KMS-11 (cell line): ENCODE measurements at regions not wholly inside any gene's neighbourhood (a gene's known extent, or its start where the extent isn't known, plus 50 kb on each side); places are given as distances from the start of the nearest gene placed in this dataset.

Source experiments
- H2AFZ ChIP-seq: fragments of 200-600 bp; sonication (generic); 2 replicates; pipeline ENCODE4 v1.6.1; 2016; ENCODE audit warnings: antibody characterized with exemption, mixed run types, low read depth
- H3K27ac ChIP-seq: fragments of 200-600 bp; sonication (generic); 2 replicates; pipeline ENCODE4 v1.6.1; 2016; ENCODE audit warnings: mild to moderate bottlenecking, mixed run types
- H3K27me3 ChIP-seq: fragments of 200-600 bp; sonication (generic); 2 replicates; pipeline ENCODE4 v1.6.1; 2017; ENCODE audit warnings: mild to moderate bottlenecking, low read depth, mixed run types, moderate library complexity; ENCODE audit not compliant: insufficient read depth
- H3K36me3 ChIP-seq: fragments of 200-600 bp; sonication (generic); 2 replicates; pipeline ENCODE4 v1.6.1; 2017; ENCODE audit warnings: mild to moderate bottlenecking, mixed run types; ENCODE audit not compliant: insufficient read depth
- H3K4me1 ChIP-seq: fragments of 200-600 bp; sonication (generic); 2 replicates; pipeline ENCODE4 v1.6.1; 2016; ENCODE audit warnings: mild to moderate bottlenecking, low read depth, mixed run types; ENCODE audit not compliant: poor library complexity, severe bottlenecking
- H3K4me2 ChIP-seq: fragments of 200-600 bp; sonication (generic); 2 replicates; pipeline ENCODE4 v1.7.0; 2016; ENCODE audit warnings: mild to moderate bottlenecking, mixed run types
- H3K4me3 ChIP-seq: fragments of 200-600 bp; sonication (generic); IDR thresholded peaks from 2 replicates; pipeline ENCODE4 v1.6.1; 2017; ENCODE audit warnings: low read depth, low read length, mixed read lengths; ENCODE audit not compliant: insufficient read depth
- H3K79me2 ChIP-seq: fragments of 200-600 bp; sonication (generic); 2 replicates; pipeline ENCODE4 v1.6.1; 2016; ENCODE audit warnings: low read depth, mixed run types; ENCODE audit not compliant: insufficient read depth
- H3K9ac ChIP-seq: fragments of 200-600 bp; sonication (generic); 2 replicates; pipeline ENCODE4 v1.6.1; 2016; ENCODE audit warnings: mild to moderate bottlenecking, mixed run types
- H4K20me1 ChIP-seq: fragments of 200-600 bp; sonication (generic); 2 replicates; pipeline ENCODE4 v1.6.1; 2016; ENCODE audit warnings: mild to moderate bottlenecking, mixed run types; ENCODE audit not compliant: insufficient read depth
- CTCF ChIP-seq: fragments of 200-600 bp; sonication (generic); conservative IDR thresholded peaks from 2 replicates; pipeline ENCODE4 v1.6.1; 2017; ENCODE audit warnings: low read depth, mild to moderate bottlenecking, antibody characterized with exemption, low read length, moderate library complexity, mixed read lengths

DNA sequence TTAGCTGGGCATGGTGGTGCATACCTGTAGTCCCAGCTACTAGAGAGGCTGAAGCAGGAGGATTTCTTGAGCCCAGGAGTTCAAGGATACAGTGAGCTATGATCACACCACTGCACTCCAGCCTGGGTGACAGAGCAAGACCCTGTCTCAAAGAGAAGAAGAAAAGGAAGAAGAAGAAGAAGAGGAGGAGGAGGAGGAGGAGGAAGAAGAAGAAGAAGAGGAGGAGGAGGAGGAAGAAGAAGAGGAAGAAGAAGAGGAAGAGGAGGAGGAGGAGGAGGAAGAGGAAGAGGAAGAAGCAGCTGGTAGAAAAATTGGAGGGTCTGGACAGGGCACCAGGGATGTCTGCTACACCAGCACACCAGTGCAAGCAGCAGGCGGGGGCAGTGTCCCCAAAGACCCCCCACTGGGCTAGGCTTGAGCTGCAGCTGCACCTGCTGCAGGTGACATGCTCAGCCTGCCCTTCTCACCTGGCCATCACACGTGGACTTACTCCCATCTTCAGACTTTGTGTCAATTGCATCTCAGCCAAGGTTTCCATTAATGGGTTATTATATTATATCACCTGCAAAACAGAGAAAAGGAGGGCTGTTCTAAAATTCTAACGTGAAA, 180.9 kb upstream of the ZNF507 start:
- no peak overlapping the region for H3K4me2 ChIP-seq
- H3K27ac ChIP-seq: no peak overlapping the region
- no peak overlapping the region for H3K9ac ChIP-seq
- no peaks in the 10 kb centered on the region for H3K36me3 ChIP-seq
- H3K27me3 ChIP-seq: no peaks in the 10 kb centered on the region
- H2AFZ ChIP-seq: no peak overlapping the region
- no peaks in the 10 kb centered on the region for H3K4me1 ChIP-seq
- no peaks in the 10 kb centered on the region for H3K79me2 ChIP-seq
- no peaks in the 10 kb centered on the region for H4K20me1 ChIP-seq
- no peak overlapping the region for H3K4me3 ChIP-seq
- no peak for TF ChIP-seq CTCF

DNA sequence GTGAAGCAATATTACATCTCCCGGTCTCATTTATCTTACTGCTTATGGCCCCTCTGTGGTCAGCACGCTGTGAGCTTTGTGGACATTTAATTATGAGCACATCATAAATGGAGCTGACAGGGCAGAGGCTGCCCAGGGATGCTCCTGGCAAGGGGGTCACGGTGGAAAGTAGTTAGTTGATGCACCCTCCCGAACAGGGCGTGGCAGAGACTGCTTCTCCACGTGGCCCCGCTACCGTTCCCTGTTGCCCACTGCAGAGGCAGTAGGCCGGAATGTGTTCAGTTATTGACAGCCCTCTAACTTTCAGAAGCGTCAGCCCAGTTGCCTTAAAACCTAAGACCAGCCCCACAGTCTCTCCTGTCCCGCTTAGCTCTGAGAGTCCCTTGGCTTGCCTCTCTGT, 180.3 kb upstream of the ZNF507 start:
- Histone ChIP-seq H3K79me2 (no peaks in the 10 kb centered on the region), H3K27me3 (no peaks in the 10 kb centered on the region), H3K9ac (no peak overlapping the region), H3K4me2 (no peak overlapping the region), H3K4me1 (no peaks in the 10 kb centered on the region), H2AFZ (no peak overlapping the region), H3K4me3 (no peak overlapping the region), H4K20me1 (no peaks in the 10 kb centered on the region), H3K36me3 (no peaks in the 10 kb centered on the region), H3K27ac (no peak overlapping the region)
- no peak for TF ChIP-seq CTCF

- H3K4me2 ChIP-seq: no peak overlapping the region
- no peak overlapping the region for H2AFZ ChIP-seq
- no peaks in the 10 kb centered on the region for H3K27me3 ChIP-seq
- no peaks in the 10 kb centered on the region for H3K36me3 ChIP-seq
- TF ChIP-seq CTCF: no peak
- no peaks in the 10 kb centered on the region for H4K20me1 ChIP-seq
- H3K27ac ChIP-seq: no peak overlapping the region
- no peaks in the 10 kb centered on the region for H3K4me1 ChIP-seq
- no peak overlapping the region for H3K4me3 ChIP-seq
- H3K79me2 ChIP-seq: no peaks in the 10 kb centered on the region
- H3K9ac ChIP-seq: no peak overlapping the region
Measured at GRCh38 chr19:32165750-32166149, 179.7 kb upstream of the ZNF507 start.

DNA sequence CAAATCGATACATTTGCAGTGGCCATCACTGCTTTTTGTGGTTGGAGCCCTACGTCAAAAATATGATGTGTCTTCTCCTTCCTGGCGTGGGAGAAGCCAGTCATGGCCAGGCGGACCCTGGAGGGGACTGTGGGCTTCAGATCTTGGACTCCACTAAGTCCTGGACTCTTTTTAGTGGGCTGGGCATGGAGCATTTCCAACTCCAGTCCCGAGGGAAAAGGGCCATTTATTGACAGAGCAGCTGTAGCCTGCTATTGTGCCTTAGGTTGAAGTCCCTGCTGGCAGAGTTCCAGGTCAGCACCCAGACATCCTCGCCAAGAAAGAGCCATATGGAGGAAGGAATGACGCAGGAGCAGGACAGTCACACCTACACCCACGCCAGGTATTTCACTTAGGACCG, 179.2 kb upstream of the ZNF507 start:
- H3K9ac ChIP-seq: no peak overlapping the region
- no peak overlapping the region for H3K4me2 ChIP-seq
- no peak overlapping the region for H2AFZ ChIP-seq
- TF ChIP-seq CTCF: no peak
- H3K4me1 ChIP-seq: no peaks in the 10 kb centered on the region
- no peak overlapping the region for H3K4me3 ChIP-seq
- no peaks in the 10 kb centered on the region for H3K79me2 ChIP-seq
- no peaks in the 10 kb centered on the region for H3K36me3 ChIP-seq
- no peaks in the 10 kb centered on the region for H3K27me3 ChIP-seq
- no peak overlapping the region for H3K27ac ChIP-seq
- no peaks in the 10 kb centered on the region for H4K20me1 ChIP-seq
